PC-9 (cell line): ENCODE measurements at regions not wholly inside any gene's neighbourhood (a gene's known extent, or its start where the extent isn't known, plus 50 kb on each side); places are given as distances from the start of the nearest gene placed in this dataset.

Source experiments
- EZH2 ChIP-seq: fragments of 200-600 bp; sonication (generic); IDR thresholded peaks from 2 replicates; pipeline ENCODE4 v1.8.0; 2017; ENCODE audit warnings: antibody characterized with exemption, low read depth
- TF ChIP-seq, protein P1 (sequence below): fragments of 200-600 bp; sonication (generic); conservative IDR thresholded peaks from 2 replicates; pipeline ENCODE4 v1.6.1; 2017; ENCODE audit warnings: mixed run types, antibody characterized with exemption, mild to moderate bottlenecking, moderate library complexity

DNA sequence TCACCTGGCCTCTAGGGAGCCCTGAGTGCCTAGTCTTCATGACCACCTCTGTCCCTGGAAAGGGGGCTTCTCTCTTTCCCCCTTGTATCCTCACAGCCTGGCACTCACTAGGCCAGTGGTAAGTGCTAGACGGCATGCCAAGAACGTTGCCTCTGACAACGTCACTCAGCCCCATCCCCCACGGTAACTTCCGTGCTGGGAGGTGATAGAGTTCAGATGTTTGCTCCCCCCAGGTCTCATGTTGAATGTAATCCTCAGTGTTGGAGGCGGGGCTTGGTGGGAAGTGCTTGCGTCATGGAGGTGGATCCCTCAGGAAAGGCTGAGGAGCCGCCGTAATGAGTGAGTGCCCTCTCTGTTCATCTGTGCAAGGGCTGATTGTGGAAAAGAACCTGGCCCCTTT lies 343.3 kb upstream of the MKI67 start:
- TF ChIP-seq, protein P1, sequence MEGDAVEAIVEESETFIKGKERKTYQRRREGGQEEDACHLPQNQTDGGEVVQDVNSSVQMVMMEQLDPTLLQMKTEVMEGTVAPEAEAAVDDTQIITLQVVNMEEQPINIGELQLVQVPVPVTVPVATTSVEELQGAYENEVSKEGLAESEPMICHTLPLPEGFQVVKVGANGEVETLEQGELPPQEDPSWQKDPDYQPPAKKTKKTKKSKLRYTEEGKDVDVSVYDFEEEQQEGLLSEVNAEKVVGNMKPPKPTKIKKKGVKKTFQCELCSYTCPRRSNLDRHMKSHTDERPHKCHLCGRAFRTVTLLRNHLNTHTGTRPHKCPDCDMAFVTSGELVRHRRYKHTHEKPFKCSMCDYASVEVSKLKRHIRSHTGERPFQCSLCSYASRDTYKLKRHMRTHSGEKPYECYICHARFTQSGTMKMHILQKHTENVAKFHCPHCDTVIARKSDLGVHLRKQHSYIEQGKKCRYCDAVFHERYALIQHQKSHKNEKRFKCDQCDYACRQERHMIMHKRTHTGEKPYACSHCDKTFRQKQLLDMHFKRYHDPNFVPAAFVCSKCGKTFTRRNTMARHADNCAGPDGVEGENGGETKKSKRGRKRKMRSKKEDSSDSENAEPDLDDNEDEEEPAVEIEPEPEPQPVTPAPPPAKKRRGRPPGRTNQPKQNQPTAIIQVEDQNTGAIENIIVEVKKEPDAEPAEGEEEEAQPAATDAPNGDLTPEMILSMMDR, result no peak
- no peak for TF ChIP-seq EZH2
